Activated naive CD8-positive, alpha-beta T cell treated with anti-CD3 and anti-CD28 coated beads, Interleukin-2, amount 10 ng/mL, durations not matched to agents 7 days and 5 days (primary cell): ENCODE measurements at regions not wholly inside any gene's neighbourhood (a gene's known extent, or its start where the extent isn't known, plus 50 kb on each side); places are given as distances from the start of the nearest gene placed in this dataset.
"Not testable (repeated sequence)": the region's sequence is repeated elsewhere in the genome, so short reads cannot be mapped to it uniquely, and the experiment has no call there.

Experiments used
- ATAC-seq: fragments of 150-1000 bp; cut with Tn5 transposase; one replicate; pipeline ENCODE4 v1.10.0; 2021; ENCODE audit warnings: low read depth, moderate library complexity
- POLR2A ChIA-PET: fragments of 350-600 bp; sonication (Branson Sonifier 250); formaldehyde crosslinking; loops from one replicate; lab custom pipeline; 2021; ENCODE audit warnings: antibody characterized with exemption; lab: Charles Lee
- DNase-seq: peaks from one replicate; pipeline ENCODE4 v3.0.0; 2021
- H3K27ac Mint-ChIP-seq: one replicate; pipeline ENCODE4 v1.8.0; 2022; ENCODE audit warnings: mild to moderate bottlenecking, mixed read lengths
- H3K27me3 Mint-ChIP-seq: one replicate; pipeline ENCODE4 v1.8.0; 2022; ENCODE audit warnings: mild to moderate bottlenecking, moderate library complexity, mixed read lengths
- H3K36me3 Mint-ChIP-seq: one replicate; pipeline ENCODE4 v1.8.0; 2021; ENCODE audit warnings: mild to moderate bottlenecking, mixed read lengths
- H3K4me1 Mint-ChIP-seq: one replicate; pipeline ENCODE4 v1.8.0; 2021; ENCODE audit warnings: mixed read lengths
- H3K4me3 Mint-ChIP-seq: one replicate; pipeline ENCODE4 v1.8.0; 2022; ENCODE audit warnings: mild to moderate bottlenecking, moderate library complexity, mixed read lengths
- H3K9me3 Mint-ChIP-seq: one replicate; pipeline ENCODE4 v1.8.0; 2021; ENCODE audit warnings: mixed read lengths

DNA sequence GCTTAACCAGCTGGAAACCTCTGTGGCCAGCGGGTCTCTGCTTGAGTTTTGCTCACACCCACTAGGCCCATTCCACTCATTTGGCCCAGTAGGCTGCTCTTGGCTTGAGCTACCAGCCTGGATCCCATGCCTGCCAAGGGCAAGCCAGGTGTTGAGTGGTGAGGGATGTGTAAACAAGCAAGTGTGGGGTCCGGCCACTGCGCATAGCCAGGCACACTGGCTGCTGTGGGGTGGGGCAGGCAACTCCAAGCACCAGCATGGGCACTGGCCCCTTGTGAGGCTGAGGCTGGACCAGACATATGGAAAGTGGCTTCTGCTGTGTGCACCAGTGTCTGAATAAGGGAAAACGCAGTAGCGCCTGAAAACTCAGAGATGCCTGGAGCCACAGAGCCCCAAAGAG lies 732.7 kb downstream of the NR4A2 start:
- Mint-ChIP-seq H3K36me3 (no peaks in the 10 kb centered on the region), H3K4me3 (no peak overlapping the region), H3K4me1 (no peaks in the 10 kb centered on the region), H3K27me3 (no peaks in the 10 kb centered on the region), H3K27ac (no peak overlapping the region), H3K9me3 (peaks cover 2% of the 10 kb centered on the region)
- ATAC-seq (no peak), DNase-seq (no peak)
- POLR2A ChIA-PET = no interaction called here

DNA sequence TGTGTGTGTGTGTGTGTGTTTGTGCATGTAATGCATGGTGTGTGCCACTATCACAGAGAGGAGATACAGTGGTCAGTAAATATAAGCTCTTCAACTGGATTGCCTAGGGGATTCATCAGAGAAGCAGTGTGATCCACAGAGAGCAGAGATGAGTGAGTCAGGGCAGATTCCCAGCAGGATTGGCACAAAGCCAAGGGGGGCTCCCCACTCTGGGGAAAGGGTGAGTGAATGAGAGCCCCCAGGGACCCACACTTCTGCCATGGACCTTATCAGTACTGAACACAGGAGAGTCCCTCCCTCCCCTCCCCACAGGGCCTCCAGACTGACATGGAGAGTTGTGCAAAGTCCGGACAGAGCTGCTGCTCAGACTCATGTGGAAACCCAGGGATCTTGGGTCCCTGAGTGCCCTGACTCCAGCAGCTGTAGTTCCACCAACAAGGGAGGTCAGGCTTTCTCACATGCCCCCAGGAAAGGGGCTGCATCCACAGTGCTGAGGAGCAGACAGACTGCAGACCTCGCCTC lies 748.8 kb downstream of the NR4A2 start:
- peaks cover 1% of the 10 kb centered on the region for H3K9me3 Mint-ChIP-seq
- no peak for ATAC-seq
- no peaks in the 10 kb centered on the region for H3K36me3 Mint-ChIP-seq
- H3K27me3 Mint-ChIP-seq = peaks cover 1% of the 10 kb centered on the region
- DNase-seq = no peak
- H3K4me3 Mint-ChIP-seq = no peak overlapping the region
- no peak overlapping the region for H3K27ac Mint-ChIP-seq
- POLR2A ChIA-PET = no interaction called here
- H3K4me1 Mint-ChIP-seq = no peaks in the 10 kb centered on the region

DNA sequence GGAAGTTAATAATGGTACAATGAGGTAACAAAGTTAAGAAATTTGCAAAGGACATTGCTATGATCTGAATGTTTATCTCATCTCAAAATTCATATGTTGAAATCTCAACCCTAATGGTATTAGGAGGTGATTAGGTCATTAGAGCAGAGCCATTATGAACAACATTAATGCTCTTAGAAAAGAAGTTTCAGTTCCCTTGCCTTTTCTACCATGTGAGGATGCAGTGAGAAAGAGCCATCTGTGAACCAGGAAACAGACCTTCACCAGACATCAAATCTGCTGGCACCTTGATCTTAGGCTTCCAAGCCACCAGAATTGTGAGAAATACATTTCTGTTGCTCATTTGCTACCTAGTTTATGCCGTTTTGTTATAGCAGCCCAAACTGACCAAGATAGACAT lies 757.6 kb downstream of the NR4A2 start:
- Mint-ChIP-seq H3K27me3 (no peaks in the 10 kb centered on the region), H3K36me3 (no peaks in the 10 kb centered on the region), H3K27ac (no peak overlapping the region), H3K4me1 (no peaks in the 10 kb centered on the region), H3K9me3 (peaks cover 3% of the 10 kb centered on the region), H3K4me3 (no peak overlapping the region)
- ATAC-seq (no peak), DNase-seq (no peak)
- POLR2A ChIA-PET = no interaction called here

DNA sequence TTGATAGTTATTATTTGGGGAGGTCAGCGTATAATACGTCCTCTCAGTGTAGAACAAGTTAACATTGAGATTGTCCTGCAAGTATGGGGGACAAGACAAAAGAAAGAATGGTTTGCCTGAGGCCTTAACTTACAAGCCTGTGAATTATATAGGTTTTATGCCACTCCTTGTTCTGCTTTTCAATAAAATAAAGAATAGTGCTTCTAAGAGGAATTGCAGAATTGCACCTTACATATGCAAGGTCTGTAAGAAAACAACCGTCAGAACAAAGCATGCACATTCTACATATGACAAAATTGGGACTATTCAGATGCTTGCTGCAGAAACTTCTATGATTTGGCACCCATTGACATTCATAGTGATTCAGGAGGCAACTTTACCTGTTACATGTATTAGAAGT lies 785.0 kb downstream of the NR4A2 start:
- Mint-ChIP-seq H3K9me3 (no peaks in the 10 kb centered on the region), H3K27me3 (no peaks in the 10 kb centered on the region), H3K4me3 (no peak overlapping the region), H3K4me1 (no peaks in the 10 kb centered on the region), H3K36me3 (no peaks in the 10 kb centered on the region), H3K27ac (no peak overlapping the region)
- POLR2A ChIA-PET = no interaction called here
- no peak for DNase-seq
- ATAC-seq = no peak

DNA sequence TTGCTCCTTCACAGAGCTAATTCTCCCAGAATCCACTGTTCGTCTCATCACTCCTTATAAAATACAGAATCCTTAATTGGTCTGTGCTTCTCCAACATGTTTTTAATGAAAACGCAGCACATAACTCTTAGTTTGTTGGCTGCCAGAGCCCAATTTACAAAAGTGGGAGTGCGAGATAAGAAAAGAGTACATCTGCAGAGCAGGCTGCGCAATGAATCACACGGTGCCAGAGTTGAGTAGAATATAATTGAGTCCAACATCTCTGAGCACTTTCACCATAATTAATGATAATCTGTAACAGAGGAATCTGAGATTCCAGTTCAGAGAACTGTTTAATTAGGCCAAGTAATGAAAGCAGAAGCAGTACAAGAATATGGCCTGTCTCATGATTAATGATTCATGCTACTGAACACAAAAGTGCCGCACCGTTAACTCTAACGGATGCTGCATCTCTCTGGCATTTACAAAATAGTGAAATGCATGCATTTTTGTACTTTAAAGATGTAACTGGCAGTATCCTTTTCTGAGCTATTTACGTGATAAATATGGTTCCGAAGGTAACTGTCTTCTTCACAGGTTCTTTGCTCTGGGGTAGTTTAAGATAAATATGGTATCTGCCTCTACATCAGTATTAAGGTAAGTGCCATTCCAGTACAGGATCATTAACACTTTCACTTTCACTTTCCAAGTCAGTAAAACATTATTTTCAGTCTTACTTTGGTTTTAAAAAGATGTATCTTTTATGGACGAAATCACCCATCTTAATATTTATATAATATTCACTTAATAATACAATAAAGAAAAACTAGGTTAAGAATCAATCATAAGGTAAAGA lies 785.6 kb downstream of the NR4A2 start:
- POLR2A ChIA-PET = no interaction called here
- Mint-ChIP-seq H3K27me3 (no peaks in the 10 kb centered on the region), H3K9me3 (no peaks in the 10 kb centered on the region), H3K4me1 (no peaks in the 10 kb centered on the region), H3K4me3 (no peak overlapping the region), H3K27ac (no peak overlapping the region), H3K36me3 (no peaks in the 10 kb centered on the region)
- ATAC-seq = no peak
- DNase-seq = no peak

DNA sequence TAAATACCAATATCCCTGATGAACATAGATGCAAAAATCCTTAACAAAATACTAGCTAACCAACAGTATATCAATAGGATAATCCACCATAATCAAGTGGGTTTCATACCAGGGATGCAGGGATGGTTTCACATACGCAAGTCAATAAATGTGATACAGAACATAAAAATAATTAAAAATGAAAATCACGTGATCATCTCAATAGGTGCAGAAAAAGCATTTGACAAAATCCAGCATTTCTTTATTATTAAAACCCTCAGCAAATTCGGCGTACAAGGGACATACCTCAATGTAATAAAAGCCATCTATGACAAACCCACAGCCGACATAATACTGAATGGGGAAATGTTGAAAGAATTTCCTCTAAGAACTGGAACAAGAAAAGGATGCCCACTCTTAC lies 793.5 kb downstream of the NR4A2 start:
- H3K4me1 Mint-ChIP-seq, H3K9me3 Mint-ChIP-seq, H3K27me3 Mint-ChIP-seq, H3K4me3 Mint-ChIP-seq, POLR2A ChIA-PET, DNase-seq, H3K27ac Mint-ChIP-seq, H3K36me3 Mint-ChIP-seq, ATAC-seq: not testable (repeated sequence)

DNA sequence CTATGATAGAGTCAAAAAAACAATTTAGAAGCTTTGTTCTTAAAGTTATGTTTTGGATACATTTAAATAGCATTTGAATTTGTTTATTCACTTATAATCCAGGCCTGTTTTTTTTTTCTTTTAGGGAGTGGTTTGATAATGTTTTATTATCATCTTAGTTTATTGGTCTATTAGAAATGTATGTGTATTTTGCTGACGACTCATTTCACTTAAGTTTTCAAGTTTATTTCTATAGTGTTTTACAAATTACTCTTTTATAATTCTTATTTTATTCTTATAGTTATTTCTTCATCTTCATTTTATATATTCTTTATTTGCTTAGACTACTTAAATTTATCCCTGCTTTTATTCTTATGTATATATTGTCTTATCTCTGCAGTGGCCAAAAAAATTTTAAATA lies 804.5 kb downstream of the NR4A2 start:
- Mint-ChIP-seq H3K27ac (no peak overlapping the region), H3K27me3 (no peaks in the 10 kb centered on the region), H3K36me3 (no peaks in the 10 kb centered on the region), H3K4me3 (no peak overlapping the region), H3K9me3 (no peaks in the 10 kb centered on the region), H3K4me1 (no peaks in the 10 kb centered on the region)
- no peak for DNase-seq
- POLR2A ChIA-PET = no interaction called here
- no peak for ATAC-seq

DNA sequence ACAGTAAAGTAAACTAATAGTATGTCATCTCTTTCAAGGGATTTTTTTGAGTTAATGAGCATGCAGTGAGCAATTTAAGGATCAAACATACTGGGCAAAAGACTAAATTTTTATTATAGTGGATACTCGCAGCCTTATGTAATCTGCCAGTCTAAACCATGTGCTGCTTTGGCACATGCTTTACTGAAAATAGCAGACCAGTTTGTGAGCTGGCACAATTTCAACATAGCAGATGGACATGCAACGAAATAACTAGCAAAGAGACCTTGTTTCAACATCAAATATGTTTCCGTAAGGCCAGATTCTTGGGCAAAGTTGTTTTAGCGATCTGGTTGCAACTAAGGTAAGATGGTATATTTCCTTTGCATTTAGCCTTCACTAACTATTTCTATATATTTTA lies 807.3 kb downstream of the NR4A2 start:
- H3K4me1 Mint-ChIP-seq = no peaks in the 10 kb centered on the region
- H3K36me3 Mint-ChIP-seq = no peaks in the 10 kb centered on the region
- no peak for DNase-seq
- H3K27ac Mint-ChIP-seq = no peak overlapping the region
- POLR2A ChIA-PET = no interaction called here
- H3K4me3 Mint-ChIP-seq = no peak overlapping the region
- no peaks in the 10 kb centered on the region for H3K9me3 Mint-ChIP-seq
- ATAC-seq = no peak
- H3K27me3 Mint-ChIP-seq = no peaks in the 10 kb centered on the region

DNA sequence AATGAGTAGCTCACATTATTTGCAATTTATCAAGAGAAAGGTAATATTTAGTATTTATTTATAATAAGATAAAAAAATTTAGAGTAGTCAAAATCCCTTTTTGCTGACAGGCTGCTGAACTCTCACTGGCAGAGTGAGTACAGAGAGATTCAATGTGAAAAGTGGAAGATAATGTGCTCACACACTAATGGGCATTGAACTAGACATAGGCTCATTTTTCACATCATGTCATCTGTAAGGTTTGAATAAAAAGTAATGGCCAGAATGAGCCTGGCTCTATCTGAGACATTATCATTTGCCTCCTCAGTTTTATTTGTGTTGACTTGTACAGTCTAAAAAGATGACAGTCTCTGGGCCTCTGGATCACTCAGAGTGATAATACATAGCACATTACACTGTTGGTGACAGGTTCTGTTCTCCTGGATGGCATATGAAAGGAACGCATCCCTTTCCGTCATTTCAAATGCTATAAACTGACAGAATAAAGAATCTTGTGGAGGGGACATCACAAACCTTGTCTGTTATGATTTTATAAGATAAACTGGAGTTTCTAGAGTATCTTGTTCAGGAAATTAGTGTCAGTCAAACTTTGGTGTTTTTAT lies 812.9 kb downstream of the NR4A2 start:
- Mint-ChIP-seq H3K9me3 (no peaks in the 10 kb centered on the region), H3K4me3 (no peak overlapping the region), H3K27me3 (no peaks in the 10 kb centered on the region), H3K27ac (no peak overlapping the region), H3K36me3 (no peaks in the 10 kb centered on the region), H3K4me1 (no peaks in the 10 kb centered on the region)
- POLR2A ChIA-PET = no interaction called here
- ATAC-seq (no peak), DNase-seq (no peak)

DNA sequence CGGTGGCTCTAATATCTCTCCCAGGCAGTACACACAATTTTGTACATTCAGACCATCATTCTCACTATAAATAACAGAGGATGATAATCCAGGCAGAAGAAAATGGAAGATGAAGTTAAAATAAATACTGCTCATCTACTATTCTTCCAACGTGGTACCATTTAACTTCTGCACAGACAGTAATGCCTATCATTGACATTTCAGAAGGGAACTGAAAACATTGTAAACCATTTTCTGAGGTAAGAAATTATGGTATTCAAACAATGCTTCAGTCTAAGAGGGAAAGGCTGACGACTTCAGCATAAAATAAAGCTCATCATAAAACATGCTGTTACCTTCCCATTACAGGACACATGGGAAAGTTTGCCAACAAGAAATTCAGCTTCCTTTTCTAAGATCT lies 814.4 kb downstream of the NR4A2 start:
- ATAC-seq (no peak), DNase-seq (no peak)
- no peaks in the 10 kb centered on the region for H3K36me3 Mint-ChIP-seq
- no peaks in the 10 kb centered on the region for H3K27me3 Mint-ChIP-seq
- H3K4me1 Mint-ChIP-seq = no peaks in the 10 kb centered on the region
- H3K27ac Mint-ChIP-seq = no peak overlapping the region
- POLR2A ChIA-PET = no interaction called here
- H3K4me3 Mint-ChIP-seq = no peak overlapping the region
- H3K9me3 Mint-ChIP-seq = no peaks in the 10 kb centered on the region

DNA sequence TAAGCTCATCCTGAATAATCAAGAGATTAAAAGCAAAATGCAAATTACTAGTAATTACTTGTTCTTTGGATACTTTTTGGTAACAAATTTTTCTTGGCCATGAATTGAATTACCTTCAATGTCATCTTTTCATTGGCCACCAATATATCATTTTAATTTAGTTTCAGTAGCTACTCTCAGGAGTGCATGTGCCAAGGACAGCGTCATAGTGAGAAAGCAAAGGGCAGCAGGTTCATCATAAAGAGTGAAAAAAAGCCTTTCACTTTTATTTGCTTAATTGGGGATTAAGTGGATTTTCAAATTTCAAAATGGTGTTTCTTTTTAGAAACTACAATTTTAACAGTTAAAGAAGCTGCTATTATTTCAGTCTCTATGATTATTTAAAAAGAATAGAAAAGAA lies 815.2 kb downstream of the NR4A2 start:
- Mint-ChIP-seq H3K27me3 (no peaks in the 10 kb centered on the region), H3K4me3 (no peak overlapping the region), H3K36me3 (no peaks in the 10 kb centered on the region), H3K9me3 (no peaks in the 10 kb centered on the region), H3K27ac (no peak overlapping the region), H3K4me1 (no peaks in the 10 kb centered on the region)
- POLR2A ChIA-PET = no interaction called here
- no peak for ATAC-seq
- no peak for DNase-seq

DNA sequence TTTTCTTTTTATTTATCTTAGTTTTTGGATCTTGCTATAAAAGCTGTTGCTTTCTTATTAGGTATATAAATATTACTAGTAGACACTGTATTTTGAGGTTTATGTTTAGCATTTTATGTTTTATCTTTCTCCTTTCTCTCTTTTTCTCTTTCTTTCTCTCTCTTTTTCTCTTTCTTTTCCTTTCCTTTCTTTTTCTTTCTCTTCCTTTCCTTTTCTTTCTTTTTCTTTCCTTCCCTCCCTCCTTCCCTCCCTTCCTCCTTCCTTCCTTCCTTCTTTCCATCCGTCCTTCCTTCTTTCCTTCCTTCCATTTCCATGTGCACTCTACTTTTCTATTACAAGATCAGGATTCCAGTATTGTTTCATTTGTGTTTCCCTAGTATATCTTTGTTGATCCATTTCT lies 814.8 kb downstream of the KCNJ3 start:
- no peaks in the 10 kb centered on the region for H3K9me3 Mint-ChIP-seq
- no peak for DNase-seq
- H3K4me1 Mint-ChIP-seq = no peaks in the 10 kb centered on the region
- no peak overlapping the region for H3K27ac Mint-ChIP-seq
- H3K4me3 Mint-ChIP-seq = no peak overlapping the region
- H3K36me3 Mint-ChIP-seq = no peaks in the 10 kb centered on the region
- H3K27me3 Mint-ChIP-seq = no peaks in the 10 kb centered on the region
- POLR2A ChIA-PET = no interaction called here
- no peak for ATAC-seq

DNA sequence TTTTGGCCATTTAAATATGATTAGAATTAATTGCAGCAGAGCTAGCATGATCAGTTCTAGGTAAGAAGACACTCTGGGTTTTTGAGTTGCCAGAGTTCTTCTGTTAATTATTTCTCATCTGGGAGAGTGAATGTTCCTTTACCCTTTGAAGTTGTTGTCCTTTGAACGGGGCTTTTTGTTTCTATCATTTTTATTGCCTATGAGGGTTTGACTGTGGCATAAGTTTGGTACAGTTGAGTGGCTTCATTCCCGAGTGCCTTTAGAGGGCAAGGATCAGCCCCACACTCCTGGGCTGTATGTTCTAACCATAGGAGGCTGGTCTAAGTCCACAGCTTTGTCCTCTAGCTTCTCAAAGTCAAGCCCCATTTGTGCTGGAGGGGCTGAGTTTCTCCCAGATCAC lies 804.3 kb downstream of the KCNJ3 start:
- ATAC-seq (no peak), DNase-seq (no peak)
- no peaks in the 10 kb centered on the region for H3K27me3 Mint-ChIP-seq
- no peaks in the 10 kb centered on the region for H3K36me3 Mint-ChIP-seq
- no peak overlapping the region for H3K4me3 Mint-ChIP-seq
- no peak overlapping the region for H3K27ac Mint-ChIP-seq
- POLR2A ChIA-PET = no interaction called here
- peaks cover 1% of the 10 kb centered on the region for H3K9me3 Mint-ChIP-seq
- H3K4me1 Mint-ChIP-seq = no peaks in the 10 kb centered on the region

DNA sequence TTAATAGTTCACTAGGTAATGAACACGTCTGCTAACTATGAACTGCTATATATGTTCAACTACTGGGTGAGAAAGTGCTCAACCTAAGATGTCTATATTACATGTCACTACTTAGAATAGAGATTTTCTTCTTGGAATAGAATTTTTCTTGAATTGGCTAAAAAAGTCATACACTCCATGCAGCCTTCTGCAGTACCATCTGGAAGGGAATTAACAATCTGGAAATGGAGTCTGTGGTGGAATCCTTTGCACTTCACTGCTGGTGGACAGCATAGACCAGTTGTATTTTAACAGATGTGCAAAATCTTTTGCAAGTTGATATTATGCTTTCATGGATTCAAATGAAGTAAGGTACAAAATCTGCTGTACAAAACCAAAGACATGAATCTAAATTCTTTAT lies 799.6 kb downstream of the KCNJ3 start:
- Mint-ChIP-seq H3K4me3 (no peak overlapping the region), H3K27ac (no peak overlapping the region), H3K27me3 (no peaks in the 10 kb centered on the region), H3K36me3 (no peaks in the 10 kb centered on the region), H3K4me1 (no peaks in the 10 kb centered on the region), H3K9me3 (peaks cover 4% of the 10 kb centered on the region)
- POLR2A ChIA-PET = no interaction called here
- no peak for ATAC-seq
- DNase-seq = no peak
